ENCODE measurements at regions not wholly inside any gene's neighbourhood (a gene's known extent, or its start where the extent isn't known, plus 50 kb on each side); places are given as distances from the start of the nearest gene placed in this dataset.
"Not testable (repeated sequence)": the region's sequence is repeated elsewhere in the genome, so short reads cannot be mapped to it uniquely, and the experiment has no call there.

GRCh38 chr3:145709779-145710178 lies 451.2 kb downstream of the PLOD2 start:
- not testable (repeated sequence) for TF ChIP-seq CTCF (IDR thresholded peaks at IDR 0.05; ENCODE audit: low read depth, low read length, poor library complexity, severe bottlenecking); EZH2phosphoT487 (IDR thresholded peaks at IDR 0.05; ENCODE audit: borderline replicate concordance, low read length)

Data from DOHH2 (cell line).